Gastrocnemius medialis (tissue), 4 donors: ENCODE measurements at regions not wholly inside any gene's neighbourhood (a gene's known extent, or its start where the extent isn't known, plus 50 kb on each side); places are given as distances from the start of the nearest gene placed in this dataset.

ENCODE experiments used
- POLR2A ChIP-seq, 2 donors: fragments of 450-650 bp; IDR thresholded peaks; one replicate each; pipeline ENCODE4 v1.6.1; 2017; ENCODE audit warnings: antibody characterized with exemption in 2 of 2, mild to moderate bottlenecking in 2 of 2, moderate library complexity in 2 of 2
- TF ChIP-seq, protein P1 (sequence below), 5 experiments: fragments of 450-650 bp in 3 of 5; fragments of 200-600 bp in 2 of 5; sonication (generic) in 2 of 5; IDR thresholded peaks in 4 of 5; conservative IDR thresholded peaks in 1 of 5; 1 replicate in 4 of 5; 2 replicates in 1 of 5; pipeline ENCODE4 v1.5.1; 2016 to 2019; ENCODE audit warnings: antibody characterized with exemption in 5 of 5, mild to moderate bottlenecking in 3 of 5, moderate library complexity in 3 of 5

- TF ChIP-seq, protein P1, sequence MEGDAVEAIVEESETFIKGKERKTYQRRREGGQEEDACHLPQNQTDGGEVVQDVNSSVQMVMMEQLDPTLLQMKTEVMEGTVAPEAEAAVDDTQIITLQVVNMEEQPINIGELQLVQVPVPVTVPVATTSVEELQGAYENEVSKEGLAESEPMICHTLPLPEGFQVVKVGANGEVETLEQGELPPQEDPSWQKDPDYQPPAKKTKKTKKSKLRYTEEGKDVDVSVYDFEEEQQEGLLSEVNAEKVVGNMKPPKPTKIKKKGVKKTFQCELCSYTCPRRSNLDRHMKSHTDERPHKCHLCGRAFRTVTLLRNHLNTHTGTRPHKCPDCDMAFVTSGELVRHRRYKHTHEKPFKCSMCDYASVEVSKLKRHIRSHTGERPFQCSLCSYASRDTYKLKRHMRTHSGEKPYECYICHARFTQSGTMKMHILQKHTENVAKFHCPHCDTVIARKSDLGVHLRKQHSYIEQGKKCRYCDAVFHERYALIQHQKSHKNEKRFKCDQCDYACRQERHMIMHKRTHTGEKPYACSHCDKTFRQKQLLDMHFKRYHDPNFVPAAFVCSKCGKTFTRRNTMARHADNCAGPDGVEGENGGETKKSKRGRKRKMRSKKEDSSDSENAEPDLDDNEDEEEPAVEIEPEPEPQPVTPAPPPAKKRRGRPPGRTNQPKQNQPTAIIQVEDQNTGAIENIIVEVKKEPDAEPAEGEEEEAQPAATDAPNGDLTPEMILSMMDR (IDR thresholded peaks at IDR 0.05 in 4 of 5, conservative IDR thresholded peaks at IDR 0.05 in 1 of 5), result no peak
- no peak for TF ChIP-seq POLR2A (IDR thresholded peaks at IDR 0.05)
These were observed 393.8 kb upstream of the GNPDA2 start for GRCh38 chr4:45120163-45120562.
